BLaER1 treated with 17β-estradiol and CSF1 and Interleukin-3, amounts not matched to agents 10 nM and 100 nM (cell line): ENCODE measurements at regions not wholly inside any gene's neighbourhood (a gene's known extent, or its start where the extent isn't known, plus 50 kb on each side); places are given as distances from the start of the nearest gene placed in this dataset.
A peak's percentile ranks its signal among the peaks of the same experiment; 100 is the strongest.

Source experiments
- H3K27ac ChIP-seq, 11 experiments: shearing (Covaris generic); formaldehyde crosslinking; 2 replicates each; pipeline ENCODE4 v1.8.1; 2022
- H3K27me3 ChIP-seq, 11 experiments: shearing (Covaris generic); formaldehyde crosslinking; 2 replicates each; pipeline ENCODE4 v1.8.1; 2022
- H3K36me3 ChIP-seq, 11 experiments: shearing (Covaris generic); formaldehyde crosslinking; 2 replicates each; pipeline ENCODE4 v1.8.1; 2022
- H3K4me1 ChIP-seq, 10 experiments: shearing (Covaris generic); formaldehyde crosslinking; 2 replicates each; pipeline ENCODE4 v1.8.1; 2022
- H3K4me2 ChIP-seq, 11 experiments: shearing (Covaris generic); formaldehyde crosslinking; 2 replicates each; pipeline ENCODE4 v1.8.1; 2022
- H3K4me3 ChIP-seq, 10 experiments: shearing (Covaris generic); formaldehyde crosslinking; 2 replicates each; pipeline ENCODE4 v1.8.1; 2022
- H3K9ac ChIP-seq, 11 experiments: shearing (Covaris generic); formaldehyde crosslinking; 2 replicates each; pipeline ENCODE4 v1.8.1; 2022
- H3K9me3 ChIP-seq, 11 experiments: shearing (Covaris generic); formaldehyde crosslinking; replicated peaks in 1 of 11; 2 replicates each; pipeline ENCODE4 v1.8.1; 2022
- H4K20me1 ChIP-seq, 11 experiments: shearing (Covaris generic); formaldehyde crosslinking; 2 replicates each; pipeline ENCODE4 v1.8.1; 2022
- Cebpa-rat ChIP-seq, 11 experiments: shearing (Covaris generic); IDR thresholded peaks; 2 replicates each; pipeline ENCODE4 v1.8.1; 2022

GRCh38 chr5:125134216-125135081 lies 388.0 kb upstream of the ZNF608 start:
- no peak overlapping the region for H3K4me3 ChIP-seq
- H3K4me1 ChIP-seq, result no peaks in the 10 kb centered on the region
- no peaks in the 10 kb centered on the region for H3K27me3 ChIP-seq
- no peaks in the 10 kb centered on the region for H3K36me3 ChIP-seq
- H3K9me3 ChIP-seq, result no peaks in the 10 kb centered on the region
- no peaks in the 10 kb centered on the region for H4K20me1 ChIP-seq
- no peak overlapping the region for H3K4me2 ChIP-seq
- no peak overlapping the region for H3K27ac ChIP-seq
- H3K9ac ChIP-seq, result no peak overlapping the region
- TF ChIP-seq Cebpa-rat (IDR thresholded peaks at IDR 0.05), result no peak

GRCh38 chr5:125137535-125137934 lies 391.1 kb upstream of the ZNF608 start:
- no peaks in the 10 kb centered on the region for H3K27me3 ChIP-seq
- H3K27ac ChIP-seq, result no peak overlapping the region
- H3K4me3 ChIP-seq, result no peak overlapping the region
- no peaks in the 10 kb centered on the region for H3K9me3 ChIP-seq
- no peak overlapping the region for H3K4me2 ChIP-seq
- no peaks in the 10 kb centered on the region for H3K36me3 ChIP-seq
- peaks cover 0 to 8% (median 0%) of the 10 kb centered on the region in 10 experiments; a peak in 5 of 20 replicates for H3K4me1 ChIP-seq
- no peak for TF ChIP-seq Cebpa-rat (IDR thresholded peaks at IDR 0.05)
- no peak overlapping the region for H3K9ac ChIP-seq
- no peaks in the 10 kb centered on the region for H4K20me1 ChIP-seq

GRCh38 chr5:125138266-125138665 lies 391.8 kb upstream of the ZNF608 start:
- Histone ChIP-seq H3K27me3 (no peaks in the 10 kb centered on the region), H3K9me3 (no peaks in the 10 kb centered on the region)

GRCh38 chr5:125139590-125139989 lies 393.2 kb upstream of the ZNF608 start:
- Histone ChIP-seq H3K36me3 (no peaks in the 10 kb centered on the region), H3K4me3 (no peak overlapping the region), H3K27me3 (no peaks in the 10 kb centered on the region), H4K20me1 (no peaks in the 10 kb centered on the region), H3K9ac (no peak overlapping the region), H3K27ac (no peak overlapping the region), H3K9me3 (no peaks in the 10 kb centered on the region), H3K4me1 (peaks cover 0 to 17% (median 6%) of the 10 kb centered on the region in 10 experiments; a peak in 8 of 20 replicates), H3K4me2 (no peak overlapping the region)
- TF ChIP-seq Cebpa-rat (IDR thresholded peaks at IDR 0.05), result no peak

More at GRCh38 chr5:125138266-125138665, 391.8 kb upstream of the ZNF608 start:
- Histone ChIP-seq H3K36me3 (no peaks in the 10 kb centered on the region), H4K20me1 (no peaks in the 10 kb centered on the region), H3K4me3 (no peak overlapping the region), H3K9ac (no peak overlapping the region), H3K27ac (no peak overlapping the region), H3K4me2 (no peak overlapping the region), H3K4me1 (peaks cover 0 to 9% (median under 1%) of the 10 kb centered on the region in 10 experiments; a peak in 6 of 20 replicates)
- no peak for TF ChIP-seq Cebpa-rat (IDR thresholded peaks at IDR 0.05)

- Histone ChIP-seq H3K4me3 (no peak overlapping the region), H3K9me3 (no peaks in the 10 kb centered on the region), H3K36me3 (no peaks in the 10 kb centered on the region), H3K27me3 (no peaks in the 10 kb centered on the region), H3K4me1 (peaks cover 0 to 17% (median 6%) of the 10 kb centered on the region in 10 experiments; a peak in 8 of 20 replicates), H3K27ac (no peak overlapping the region), H3K4me2 (no peak overlapping the region; a peak in 1 of 22 replicates), H4K20me1 (no peaks in the 10 kb centered on the region), H3K9ac (no peak overlapping the region)
- TF ChIP-seq Cebpa-rat (IDR thresholded peaks at IDR 0.05), result no peak
Observed at GRCh38 chr5:125140220-125140619, 393.8 kb upstream of the ZNF608 start.

- Histone ChIP-seq H3K4me2 (peak overlapping the region in 3 of 11 experiments; percentile 2 to 28 (median 20); a peak in 4 of 22 replicates), H3K9ac (no peak overlapping the region), H3K4me1 (peaks cover 0 to 17% (median 6%) of the 10 kb centered on the region in 10 experiments; a peak in 8 of 20 replicates), H4K20me1 (no peaks in the 10 kb centered on the region), H3K36me3 (no peaks in the 10 kb centered on the region), H3K4me3 (no peak overlapping the region), H3K27ac (no peak overlapping the region), H3K27me3 (no peaks in the 10 kb centered on the region), H3K9me3 (no peaks in the 10 kb centered on the region)
- TF ChIP-seq Cebpa-rat (IDR thresholded peaks at IDR 0.05), result no peak
Observed at GRCh38 chr5:125140855-125141254, 394.4 kb upstream of the ZNF608 start.

GRCh38 chr5:125142458-125142857 lies 396.0 kb upstream of the ZNF608 start:
- H3K9me3 ChIP-seq, result no peaks in the 10 kb centered on the region; a peak in 1 of 22 replicates

GRCh38 chr5:125143011-125143410 lies 396.6 kb upstream of the ZNF608 start:
- peaks cover 0 to 17% (median 6%) of the 10 kb centered on the region in 10 experiments; a peak in 8 of 20 replicates for H3K4me1 ChIP-seq
- TF ChIP-seq Cebpa-rat (IDR thresholded peaks at IDR 0.05), result no peak
- no peaks in the 10 kb centered on the region for H3K36me3 ChIP-seq
- no peaks in the 10 kb centered on the region for H3K27me3 ChIP-seq
- H3K9me3 ChIP-seq, result no peaks in the 10 kb centered on the region; a peak in 1 of 22 replicates
- H3K27ac ChIP-seq, result no peak overlapping the region
- no peak overlapping the region for H3K4me2 ChIP-seq
- H4K20me1 ChIP-seq, result no peaks in the 10 kb centered on the region
- H3K4me3 ChIP-seq, result no peak overlapping the region
- no peak overlapping the region for H3K9ac ChIP-seq

More at GRCh38 chr5:125142458-125142857, 396.0 kb upstream of the ZNF608 start:
- Histone ChIP-seq H3K9ac (no peak overlapping the region), H4K20me1 (no peaks in the 10 kb centered on the region), H3K4me2 (no peak overlapping the region), H3K36me3 (no peaks in the 10 kb centered on the region), H3K4me3 (no peak overlapping the region), H3K27ac (no peak overlapping the region), H3K27me3 (no peaks in the 10 kb centered on the region), H3K4me1 (peaks cover 0 to 17% (median 6%) of the 10 kb centered on the region in 10 experiments; a peak in 8 of 20 replicates)
- TF ChIP-seq Cebpa-rat (IDR thresholded peaks at IDR 0.05), result no peak

GRCh38 chr5:125148076-125148475 lies 401.6 kb upstream of the ZNF608 start:
- Histone ChIP-seq H3K36me3 (no peaks in the 10 kb centered on the region), H4K20me1 (no peaks in the 10 kb centered on the region), H3K27ac (no peak overlapping the region), H3K9ac (no peak overlapping the region), H3K4me1 (peaks cover 0 to 10% (median 6%) of the 10 kb centered on the region in 10 experiments; a peak in 5 of 20 replicates), H3K4me3 (no peak overlapping the region), H3K9me3 (no peaks in the 10 kb centered on the region; a peak in 1 of 22 replicates), H3K4me2 (no peak overlapping the region), H3K27me3 (no peaks in the 10 kb centered on the region)
- TF ChIP-seq Cebpa-rat (IDR thresholded peaks at IDR 0.05), result no peak
